Stomach (tissue), 4 donors: ENCODE measurements at regions not wholly inside any gene's neighbourhood (a gene's known extent, or its start where the extent isn't known, plus 50 kb on each side); places are given as distances from the start of the nearest gene placed in this dataset.

Experiments used
- POLR2A ChIP-seq, 4 donors: fragments of 450-650 bp; IDR thresholded peaks; one replicate each; pipeline ENCODE4 v1.6.1; 2016; ENCODE audit warnings: antibody characterized with exemption in 4 of 4, control low read depth in 2 of 4, mild to moderate bottlenecking in 1 of 4, moderate library complexity in 1 of 4
- TF ChIP-seq, protein P1 (sequence below), 7 experiments: fragments of 450-650 bp in 4 of 7; fragments of 200-600 bp in 3 of 7; sonication (generic) in 3 of 7; IDR thresholded peaks; one replicate each; pipeline ENCODE4 v1.5.1; 2016 to 2019; ENCODE audit warnings: antibody characterized with exemption in 7 of 7, control low read depth in 2 of 7, mild to moderate bottlenecking in 1 of 7

DNA sequence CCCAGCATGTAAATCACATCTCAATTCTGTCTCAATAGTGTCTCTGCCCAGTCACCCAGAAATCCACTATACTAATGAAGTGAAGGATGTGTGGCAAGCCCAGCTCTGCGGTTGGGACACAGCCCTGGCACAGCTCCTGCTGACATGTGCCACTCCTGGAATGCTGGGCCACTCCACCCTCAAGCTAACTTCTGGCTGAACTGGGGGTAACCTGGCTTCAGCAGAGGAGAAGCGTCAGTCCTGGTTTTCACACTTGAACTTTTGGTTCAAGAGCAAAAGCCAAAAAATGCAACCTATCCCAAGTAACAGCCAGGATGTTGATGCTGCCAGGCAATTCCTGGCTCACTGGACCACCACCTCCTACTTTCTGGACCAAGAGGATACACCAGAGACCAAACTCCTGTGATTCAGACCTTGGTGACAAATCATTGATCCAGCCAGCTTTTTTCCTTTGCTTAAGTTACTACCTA, 86.4 kb downstream of the ARRDC3 start:
- TF ChIP-seq, protein P1, sequence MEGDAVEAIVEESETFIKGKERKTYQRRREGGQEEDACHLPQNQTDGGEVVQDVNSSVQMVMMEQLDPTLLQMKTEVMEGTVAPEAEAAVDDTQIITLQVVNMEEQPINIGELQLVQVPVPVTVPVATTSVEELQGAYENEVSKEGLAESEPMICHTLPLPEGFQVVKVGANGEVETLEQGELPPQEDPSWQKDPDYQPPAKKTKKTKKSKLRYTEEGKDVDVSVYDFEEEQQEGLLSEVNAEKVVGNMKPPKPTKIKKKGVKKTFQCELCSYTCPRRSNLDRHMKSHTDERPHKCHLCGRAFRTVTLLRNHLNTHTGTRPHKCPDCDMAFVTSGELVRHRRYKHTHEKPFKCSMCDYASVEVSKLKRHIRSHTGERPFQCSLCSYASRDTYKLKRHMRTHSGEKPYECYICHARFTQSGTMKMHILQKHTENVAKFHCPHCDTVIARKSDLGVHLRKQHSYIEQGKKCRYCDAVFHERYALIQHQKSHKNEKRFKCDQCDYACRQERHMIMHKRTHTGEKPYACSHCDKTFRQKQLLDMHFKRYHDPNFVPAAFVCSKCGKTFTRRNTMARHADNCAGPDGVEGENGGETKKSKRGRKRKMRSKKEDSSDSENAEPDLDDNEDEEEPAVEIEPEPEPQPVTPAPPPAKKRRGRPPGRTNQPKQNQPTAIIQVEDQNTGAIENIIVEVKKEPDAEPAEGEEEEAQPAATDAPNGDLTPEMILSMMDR (IDR thresholded peaks at IDR 0.05): no peak
- no peak for TF ChIP-seq POLR2A (IDR thresholded peaks at IDR 0.05)
